Inflammatory macrophage (primary cell): ENCODE measurements at regions not wholly inside any gene's neighbourhood (a gene's known extent, or its start where the extent isn't known, plus 50 kb on each side); places are given as distances from the start of the nearest gene placed in this dataset.

Source experiments
- DNase-seq, 2 donors: peaks; one replicate each; pipeline ENCODE4 v3.0.0-alpha.2; 2020 to 2022

- DNase-seq, result no peak
These were observed 557.4 kb upstream of the VSTM2A start for GRCh38 chr7:53984776-53985175.

- no peak for DNase-seq
These were observed 553.8 kb upstream of the VSTM2A start for GRCh38 chr7:53988376-53988775.

- DNase-seq, result no peak
These were observed 549.0 kb upstream of the VSTM2A start for GRCh38 chr7:53993224-53993623.

- no peak for DNase-seq
These were observed 545.3 kb upstream of the VSTM2A start for GRCh38 chr7:53996876-53997275.

GRCh38 chr7:54014765-54015164 is 527.4 kb upstream of the VSTM2A start:
- DNase-seq, result no peak

GRCh38 chr7:54015251-54015650 is 526.9 kb upstream of the VSTM2A start:
- DNase-seq, result no peak

- DNase-seq, result no peak
These were observed 504.3 kb upstream of the VSTM2A start for GRCh38 chr7:54037873-54038272.

GRCh38 chr7:54060643-54061042 is 481.5 kb upstream of the VSTM2A start:
- no peak for DNase-seq

- DNase-seq, result no peak
These were observed 475.5 kb upstream of the VSTM2A start for GRCh38 chr7:54066643-54067042.

GRCh38 chr7:54069843-54070242 is 472.3 kb upstream of the VSTM2A start:
- no peak for DNase-seq

- no peak for DNase-seq
These were observed 469.5 kb upstream of the VSTM2A start for GRCh38 chr7:54072710-54073109.

GRCh38 chr7:54076616-54077015 is 465.6 kb upstream of the VSTM2A start:
- no peak for DNase-seq

GRCh38 chr7:54080525-54080924 is 461.6 kb upstream of the VSTM2A start:
- no peak for DNase-seq

GRCh38 chr7:54080971-54081370 is 461.2 kb upstream of the VSTM2A start:
- no peak for DNase-seq

- no peak for DNase-seq
These were observed 457.8 kb upstream of the VSTM2A start for GRCh38 chr7:54084340-54084739.

GRCh38 chr7:54090652-54091213 is 451.4 kb upstream of the VSTM2A start:
- DNase-seq, result no peak

GRCh38 chr7:54091322-54091721 is 450.9 kb upstream of the VSTM2A start:
- no peak for DNase-seq

GRCh38 chr7:54097886-54098285 is 444.3 kb upstream of the VSTM2A start:
- no peak for DNase-seq

- DNase-seq, result no peak
These were observed 432.7 kb upstream of the VSTM2A start for GRCh38 chr7:54109501-54109900.

GRCh38 chr7:54111814-54112511 is 430.2 kb upstream of the VSTM2A start:
- DNase-seq, result no peak

- DNase-seq, result no peak
These were observed 429.6 kb upstream of the VSTM2A start for GRCh38 chr7:54112567-54112966.

GRCh38 chr7:54115028-54115763 is 427.0 kb upstream of the VSTM2A start:
- DNase-seq, result no peak

GRCh38 chr7:54116956-54117355 is 425.2 kb upstream of the VSTM2A start:
- DNase-seq, result no peak

GRCh38 chr7:54129035-54129434 is 413.1 kb upstream of the VSTM2A start:
- no peak for DNase-seq
